GM08714 (cell line): ENCODE measurements at regions not wholly inside any gene's neighbourhood (a gene's known extent, or its start where the extent isn't known, plus 50 kb on each side); places are given as distances from the start of the nearest gene placed in this dataset.
"Not testable (repeated sequence)": the region's sequence is repeated elsewhere in the genome, so short reads cannot be mapped to it uniquely, and the experiment has no call there.

Experiments
- H3K4me3 ChIP-seq: fragments of 200-500 bp; sonication (Bioruptor generic); 2 replicates; pipeline ENCODE4 v1.5.1; 2014; ENCODE audit warnings: mild to moderate bottlenecking, low read length, inconsistent platforms
- ZNF274 ChIP-seq: IDR thresholded peaks from 2 replicates; pipeline ENCODE4 v1.6.1; 2012; ENCODE audit warnings: mild to moderate bottlenecking, low read depth, low read length

GRCh38 chr13:90232291-90232690 lies 1115.2 kb upstream of the MIR17HG start:
- H3K4me3 ChIP-seq, result no peak overlapping the region
- no peak for TF ChIP-seq ZNF274

- H3K4me3 ChIP-seq, result no peak overlapping the region
- no peak for TF ChIP-seq ZNF274
Observed at GRCh38 chr13:90233933-90234672, 1113.4 kb upstream of the MIR17HG start.

GRCh38 chr13:90237852-90238251 lies 1109.6 kb upstream of the MIR17HG start:
- H3K4me3 ChIP-seq, result no peak overlapping the region
- no peak for TF ChIP-seq ZNF274

- no peak overlapping the region for H3K4me3 ChIP-seq
- no peak for TF ChIP-seq ZNF274
Observed at GRCh38 chr13:90238413-90238812, 1109.1 kb upstream of the MIR17HG start.

- H3K4me3 ChIP-seq, result no peak overlapping the region
- TF ChIP-seq ZNF274, result no peak
Observed at GRCh38 chr13:90239130-90239529, 1108.4 kb upstream of the MIR17HG start.

GRCh38 chr13:90246005-90246404 lies 1101.5 kb upstream of the MIR17HG start:
- no peak for TF ChIP-seq ZNF274
- no peak overlapping the region for H3K4me3 ChIP-seq

- no peak for TF ChIP-seq ZNF274
- H3K4me3 ChIP-seq, result no peak overlapping the region
Observed at GRCh38 chr13:90246687-90247345, 1100.7 kb upstream of the MIR17HG start.

GRCh38 chr13:90253806-90254205 lies 1093.7 kb upstream of the MIR17HG start:
- H3K4me3 ChIP-seq, result no peak overlapping the region
- no peak for TF ChIP-seq ZNF274

- H3K4me3 ChIP-seq, result no peak overlapping the region
- no peak for TF ChIP-seq ZNF274
Observed at GRCh38 chr13:90254437-90254836, 1093.0 kb upstream of the MIR17HG start.

GRCh38 chr13:90256746-90257145 lies 1090.7 kb upstream of the MIR17HG start:
- TF ChIP-seq ZNF274, result no peak
- no peak overlapping the region for H3K4me3 ChIP-seq

GRCh38 chr13:90258129-90258528 lies 1089.4 kb upstream of the MIR17HG start:
- no peak for TF ChIP-seq ZNF274

GRCh38 chr13:90261343-90261742 lies 1086.1 kb upstream of the MIR17HG start:
- H3K4me3 ChIP-seq, result no peak overlapping the region
- TF ChIP-seq ZNF274, result no peak

More at GRCh38 chr13:90258129-90258528, 1089.4 kb upstream of the MIR17HG start:
- H3K4me3 ChIP-seq, result no peak overlapping the region

GRCh38 chr13:90270226-90270625 lies 1077.3 kb upstream of the MIR17HG start:
- H3K4me3 ChIP-seq, result no peak overlapping the region
- TF ChIP-seq ZNF274, result no peak

GRCh38 chr13:90272356-90272755 lies 1075.1 kb upstream of the MIR17HG start:
- TF ChIP-seq ZNF274, result no peak
- no peak overlapping the region for H3K4me3 ChIP-seq

- no peak overlapping the region for H3K4me3 ChIP-seq
- no peak for TF ChIP-seq ZNF274
Observed at GRCh38 chr13:90276216-90276615, 1071.3 kb upstream of the MIR17HG start.

GRCh38 chr13:90278231-90278630 lies 1069.3 kb upstream of the MIR17HG start:
- H3K4me3 ChIP-seq, result not testable (repeated sequence)
